ENCODE measurements at regions not wholly inside any gene's neighbourhood (a gene's known extent, or its start where the extent isn't known, plus 50 kb on each side); places are given as distances from the start of the nearest gene placed in this dataset.

- no peak for TF ChIP-seq GATA2 (IDR thresholded peaks at IDR 0.05; ENCODE audit: low read depth, low read length)
Measured at GRCh38 chr22:49340406-49340805, 487.3 kb downstream of the BRD1 start.

- TF ChIP-seq GATA2 (IDR thresholded peaks at IDR 0.05; ENCODE audit: low read depth, low read length): no peak
- TF ChIP-seq GATA3 (IDR thresholded peaks at IDR 0.05; ENCODE audit: low read depth, low read length): no peak
Measured at GRCh38 chr22:49334976-49335375, 492.7 kb downstream of the BRD1 start.

GRCh38 chr22:49334449-49334789 is 493.3 kb downstream of the BRD1 start:
- no peak for TF ChIP-seq GATA2 (IDR thresholded peaks at IDR 0.05; ENCODE audit: low read depth, low read length)
- no peak for TF ChIP-seq GATA3 (IDR thresholded peaks at IDR 0.05; ENCODE audit: low read depth, low read length)

GRCh38 chr22:49333206-49333605 is 494.5 kb downstream of the BRD1 start:
- TF ChIP-seq GATA2 (IDR thresholded peaks at IDR 0.05; ENCODE audit: low read depth, low read length) (no peak), GATA3 (IDR thresholded peaks at IDR 0.05; ENCODE audit: low read depth, low read length) (no peak)

- TF ChIP-seq GATA2 (IDR thresholded peaks at IDR 0.05; ENCODE audit: low read depth, low read length): no peak
- no peak for TF ChIP-seq GATA3 (IDR thresholded peaks at IDR 0.05; ENCODE audit: low read depth, low read length)
Measured at GRCh38 chr22:49332691-49333090, 495.0 kb downstream of the BRD1 start.

- TF ChIP-seq GATA2 (IDR thresholded peaks at IDR 0.05; ENCODE audit: low read depth, low read length): no peak
Measured at GRCh38 chr22:49331878-49332277, 495.8 kb downstream of the BRD1 start.

GRCh38 chr22:49331223-49331815 is 496.4 kb downstream of the BRD1 start:
- TF ChIP-seq GATA2 (IDR thresholded peaks at IDR 0.05; ENCODE audit: low read depth, low read length): no peak
- TF ChIP-seq GATA3 (IDR thresholded peaks at IDR 0.05; ENCODE audit: low read depth, low read length): no peak

GRCh38 chr22:49330421-49331222 is 497.1 kb downstream of the BRD1 start:
- no peak for TF ChIP-seq GATA2 (IDR thresholded peaks at IDR 0.05; ENCODE audit: low read depth, low read length)
- no peak for TF ChIP-seq GATA3 (IDR thresholded peaks at IDR 0.05; ENCODE audit: low read depth, low read length)

- TF ChIP-seq GATA3 (IDR thresholded peaks at IDR 0.05; ENCODE audit: low read depth, low read length) (no peak), GATA2 (IDR thresholded peaks at IDR 0.05; ENCODE audit: low read depth, low read length) (no peak)
Measured at GRCh38 chr22:49329636-49330035, 498.0 kb downstream of the BRD1 start.

GRCh38 chr22:49328630-49329405 is 498.9 kb downstream of the BRD1 start:
- TF ChIP-seq GATA3 (IDR thresholded peaks at IDR 0.05; ENCODE audit: low read depth, low read length): no peak
- no peak for TF ChIP-seq GATA2 (IDR thresholded peaks at IDR 0.05; ENCODE audit: low read depth, low read length)

- no peak for TF ChIP-seq GATA2 (IDR thresholded peaks at IDR 0.05; ENCODE audit: low read depth, low read length)
- TF ChIP-seq GATA3 (IDR thresholded peaks at IDR 0.05; ENCODE audit: low read depth, low read length): no peak
Measured at GRCh38 chr22:49328118-49328475, 499.6 kb downstream of the BRD1 start.

- no peak for TF ChIP-seq GATA2 (IDR thresholded peaks at IDR 0.05; ENCODE audit: low read depth, low read length)
- no peak for TF ChIP-seq GATA3 (IDR thresholded peaks at IDR 0.05; ENCODE audit: low read depth, low read length)
Measured at GRCh38 chr22:49327411-49328117, 500.1 kb downstream of the BRD1 start.

- TF ChIP-seq GATA2 (IDR thresholded peaks at IDR 0.05; ENCODE audit: low read depth, low read length) (no peak), GATA3 (IDR thresholded peaks at IDR 0.05; ENCODE audit: low read depth, low read length) (no peak)
Measured at GRCh38 chr22:49326558-49326957, 501.1 kb downstream of the BRD1 start.
